Stimulated activated CD4-positive, alpha-beta T cell treated with anti-CD3 and anti-CD28 coated beads, TNF-alpha, amount 100 ng/mL, for 4 hours (primary cell): ENCODE measurements at regions not wholly inside any gene's neighbourhood (a gene's known extent, or its start where the extent isn't known, plus 50 kb on each side); places are given as distances from the start of the nearest gene placed in this dataset.

Source experiments
- DNase-seq, 3 experiments: peaks; one replicate each; pipeline ENCODE4 v3.0.0-alpha.2; 2020; ENCODE audit warnings: low read depth in 3 of 3

GRCh38 chr3:67706934-67707333 is 52.5 kb upstream of the SUCLG2 start:
- no peak for DNase-seq

GRCh38 chr3:67704322-67704721 is 49.9 kb upstream of the SUCLG2 start:
- DNase-seq, result no peak
